ENCODE measurements at regions not wholly inside any gene's neighbourhood (a gene's known extent, or its start where the extent isn't known, plus 50 kb on each side); places are given as distances from the start of the nearest gene placed in this dataset.

GRCh38 chr2:144249035-144249637 lies 270.8 kb downstream of the ZEB2 start:
- ChIA-PET POLR2A (no interaction called here), CTCF (interaction anchor here (0.9 kb wide), 1 partner anchor 1005 kb away, joined by 3 read pairs; no protein-coding TSS in a partner anchor)
- Histone ChIP-seq H3K36me3 (ENCODE audit: control insufficient read depth in 2 of 2, insufficient read depth in 1 of 2, low read length in 2 of 2) (no peaks in the 10 kb centered on the region), H3K4me3 (ENCODE audit: low read depth, low read length) (no peak overlapping the region), H3K27ac (ENCODE audit: extremely low read depth, low read depth, low read length) (no peak overlapping the region), H3K9me3 (ENCODE audit: control insufficient read depth, insufficient read depth, low read depth, low read length) (no peaks in the 10 kb centered on the region), H3K4me1 (ENCODE audit: control insufficient read depth, insufficient read depth, low read length) (no peaks in the 10 kb centered on the region)
- TF ChIP-seq ZIC2 (tag by site-specific recombination; IDR thresholded peaks at IDR 0.05), result no peak
- no peak for TF ChIP-seq ZNF148 (tag by site-specific recombination; IDR thresholded peaks at IDR 0.05; ENCODE audit: borderline replicate concordance)
- TF ChIP-seq AEBP2 (tag by site-specific recombination; IDR thresholded peaks at IDR 0.05; ENCODE audit: borderline replicate concordance), result no peak
- TF ChIP-seq ZNF514 (tag by site-specific recombination; IDR thresholded peaks at IDR 0.05), result no peak
- TF ChIP-seq ZNF184 (tag by site-specific recombination; IDR thresholded peaks at IDR 0.05), result no peak
- TF ChIP-seq ZFHX2 (tag by site-specific recombination; conservative IDR thresholded peaks at IDR 0.05), result no peak
- TF ChIP-seq REPIN1 (tag by site-specific recombination; IDR thresholded peaks at IDR 0.05; ENCODE audit: low read depth), result no peak
- no peak for TF ChIP-seq ZNF704 (tag by site-specific recombination; IDR thresholded peaks at IDR 0.05)
- no peak for TF ChIP-seq ZNF596 (tag by site-specific recombination; IDR thresholded peaks at IDR 0.05)
- TF ChIP-seq ZXDB (tag by site-specific recombination; IDR thresholded peaks at IDR 0.05), result no peak

- POLR2A ChIA-PET, result no interaction called here
Measured at GRCh38 chr2:144248350-144249034, 271.4 kb downstream of the ZEB2 start.

More at GRCh38 chr2:144248350-144249034, 271.4 kb downstream of the ZEB2 start:
- H3K4me3 ChIP-seq (ENCODE audit: low read depth, low read length), result no peak overlapping the region
- CTCF ChIA-PET, result interaction anchor here (0.9 kb wide), 1 partner anchor 1005 kb away, joined by 3 read pairs; no protein-coding TSS in a partner anchor
- no peaks in the 10 kb centered on the region for H3K36me3 ChIP-seq (ENCODE audit: control insufficient read depth in 2 of 2, insufficient read depth in 1 of 2, low read length in 2 of 2)
- no peaks in the 10 kb centered on the region for H3K4me1 ChIP-seq (ENCODE audit: control insufficient read depth, insufficient read depth, low read length)
- H3K9me3 ChIP-seq (ENCODE audit: control insufficient read depth, insufficient read depth, low read depth, low read length), result no peaks in the 10 kb centered on the region
- TF ChIP-seq ZNF184 (tag by site-specific recombination; IDR thresholded peaks at IDR 0.05) (no peak), BCL11A (tag by site-specific recombination; IDR thresholded peaks at IDR 0.05; ENCODE audit: low read depth) (no peak), ZNF155 (tag by site-specific recombination; IDR thresholded peaks at IDR 0.05) (no peak), ZNF366 (tag by site-specific recombination; conservative IDR thresholded peaks at IDR 0.05) (no peak), ZNF138 (tag by site-specific recombination; IDR thresholded peaks at IDR 0.05; ENCODE audit: borderline replicate concordance) (no peak), ZNF223 (tag by site-specific recombination; IDR thresholded peaks at IDR 0.05) (no peak), ZNF341 (tag by site-specific recombination; IDR thresholded peaks at IDR 0.05; ENCODE audit: low read depth) (no peak), GLI4 (tag by site-specific recombination; IDR thresholded peaks at IDR 0.05) (no peak), KLF9 (tag by site-specific recombination; IDR thresholded peaks at IDR 0.05; ENCODE audit: low read depth) (no peak), SP3 (tag by site-specific recombination; IDR thresholded peaks at IDR 0.05) (no peak), ZBTB8A (tag by site-specific recombination; IDR thresholded peaks at IDR 0.05) (no peak), TSHZ1 (tag by site-specific recombination; IDR thresholded peaks at IDR 0.05; ENCODE audit: borderline replicate concordance) (no peak), ZNF404 (tag by site-specific recombination; IDR thresholded peaks at IDR 0.05) (no peak), OVOL3 (tag by site-specific recombination; IDR thresholded peaks at IDR 0.05) (no peak)
- no peak overlapping the region for H3K27ac ChIP-seq (ENCODE audit: extremely low read depth, low read depth, low read length)
